Left ventricle myocardium inferior (tissue), 1 donor: ENCODE measurements at regions not wholly inside any gene's neighbourhood (a gene's known extent, or its start where the extent isn't known, plus 50 kb on each side); places are given as distances from the start of the nearest gene placed in this dataset.
"Not testable (repeated sequence)": the region's sequence is repeated elsewhere in the genome, so short reads cannot be mapped to it uniquely, and the experiment has no call there.

Experiments
- DNase-seq: peaks from one replicate; pipeline ENCODE4 v3.0.0-alpha.2; 2020
- H3K27ac ChIP-seq: fragments of 200-600 bp; replicated peaks from 2 replicates; pipeline ENCODE4 v1.8.0; 2021
- H3K27me3 ChIP-seq: fragments of 200-600 bp; 2 replicates; pipeline ENCODE4 v1.8.0; 2021; ENCODE audit warnings: low read depth
- H3K36me3 ChIP-seq: fragments of 200-600 bp; 2 replicates; pipeline ENCODE4 v1.8.0; 2021
- H3K4me1 ChIP-seq: fragments of 200-600 bp; 2 replicates; pipeline ENCODE4 v1.8.0; 2021
- H3K4me3 ChIP-seq: fragments of 200-600 bp; 2 replicates; pipeline ENCODE4 v1.8.0; 2021; ENCODE audit warnings: mild to moderate bottlenecking, moderate library complexity
- H3K9me3 ChIP-seq: fragments of 200-600 bp; replicated peaks from 2 replicates; pipeline ENCODE4 v1.8.0; 2021
- intact Hi-C: fragments of 100-400 bp; cut with micrococcal nuclease; formaldehyde crosslinking; loops from one replicate; pipeline ENCODE4 v1.11.0; 2022
- TF ChIP-seq, protein P1 (sequence below): fragments of 200-600 bp; IDR thresholded peaks from 2 replicates; pipeline ENCODE4 v1.8.0; 2021; ENCODE audit warnings: antibody characterized with exemption, mild to moderate bottlenecking, borderline replicate concordance
- donor health status: DM: no; HTN: yes; CAD: no; lungs with severe emphysema.

GRCh38 chr6:82467338-82467737 lies 103.7 kb downstream of the TPBG start:
- Histone ChIP-seq H3K4me1 (no peaks in the 10 kb centered on the region), H3K36me3 (no peaks in the 10 kb centered on the region), H3K27ac (no peak overlapping the region), H3K9me3 (peaks cover 29% of the 10 kb centered on the region), H3K27me3 (no peaks in the 10 kb centered on the region), H3K4me3 (no peak overlapping the region)
- TF ChIP-seq, protein P1, sequence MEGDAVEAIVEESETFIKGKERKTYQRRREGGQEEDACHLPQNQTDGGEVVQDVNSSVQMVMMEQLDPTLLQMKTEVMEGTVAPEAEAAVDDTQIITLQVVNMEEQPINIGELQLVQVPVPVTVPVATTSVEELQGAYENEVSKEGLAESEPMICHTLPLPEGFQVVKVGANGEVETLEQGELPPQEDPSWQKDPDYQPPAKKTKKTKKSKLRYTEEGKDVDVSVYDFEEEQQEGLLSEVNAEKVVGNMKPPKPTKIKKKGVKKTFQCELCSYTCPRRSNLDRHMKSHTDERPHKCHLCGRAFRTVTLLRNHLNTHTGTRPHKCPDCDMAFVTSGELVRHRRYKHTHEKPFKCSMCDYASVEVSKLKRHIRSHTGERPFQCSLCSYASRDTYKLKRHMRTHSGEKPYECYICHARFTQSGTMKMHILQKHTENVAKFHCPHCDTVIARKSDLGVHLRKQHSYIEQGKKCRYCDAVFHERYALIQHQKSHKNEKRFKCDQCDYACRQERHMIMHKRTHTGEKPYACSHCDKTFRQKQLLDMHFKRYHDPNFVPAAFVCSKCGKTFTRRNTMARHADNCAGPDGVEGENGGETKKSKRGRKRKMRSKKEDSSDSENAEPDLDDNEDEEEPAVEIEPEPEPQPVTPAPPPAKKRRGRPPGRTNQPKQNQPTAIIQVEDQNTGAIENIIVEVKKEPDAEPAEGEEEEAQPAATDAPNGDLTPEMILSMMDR, result no peak
- intact Hi-C loops, result no loop called here
- no peak for DNase-seq

DNA sequence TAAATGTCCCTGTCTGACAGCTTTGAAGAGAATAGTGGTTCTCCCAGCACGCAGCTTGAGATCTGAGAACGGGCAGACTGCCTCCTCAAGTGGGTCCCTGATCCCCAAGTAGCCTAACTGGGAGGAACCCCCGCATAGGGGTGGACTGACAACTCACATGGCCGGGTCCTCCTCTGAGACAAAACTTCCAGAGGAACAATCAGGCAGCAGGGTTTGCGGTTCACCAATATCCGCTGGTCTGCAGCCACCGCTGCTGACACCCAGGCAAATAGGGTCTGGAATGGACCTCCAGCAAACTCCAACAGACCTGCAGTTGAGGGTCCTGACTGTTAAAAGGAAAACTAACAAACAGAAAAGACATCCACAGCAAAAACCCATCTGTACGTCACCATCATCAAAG lies 106.5 kb downstream of the TPBG start:
- H3K4me1 ChIP-seq, H3K4me3 ChIP-seq, intact Hi-C loops, DNase-seq, H3K36me3 ChIP-seq, H3K27me3 ChIP-seq, H3K27ac ChIP-seq: not testable (repeated sequence)
- peaks cover 29% of the 10 kb centered on the region for H3K9me3 ChIP-seq

DNA sequence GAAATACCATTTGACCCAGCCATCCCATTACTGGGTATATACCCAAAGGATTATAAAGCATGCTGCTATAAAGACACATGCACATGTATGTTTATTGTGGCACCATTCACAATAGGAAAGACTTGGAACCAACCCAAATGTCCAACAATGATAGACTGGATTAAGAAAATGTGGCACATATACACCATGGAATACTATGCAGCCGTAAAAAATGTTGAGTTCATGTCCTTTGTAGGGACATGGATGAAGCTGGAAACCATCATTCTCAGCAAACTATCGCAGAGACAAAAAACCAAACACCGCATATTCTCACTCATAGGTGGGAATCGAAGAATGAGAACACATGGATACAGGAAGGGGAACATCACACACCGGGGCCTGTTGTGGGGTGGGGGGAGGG lies 111.5 kb downstream of the TPBG start:
- intact Hi-C loops, H3K4me3 ChIP-seq, H3K27ac ChIP-seq, DNase-seq, H3K9me3 ChIP-seq, H3K4me1 ChIP-seq, H3K36me3 ChIP-seq, H3K27me3 ChIP-seq: not testable (repeated sequence)

GRCh38 chr6:82484001-82484400 lies 120.4 kb downstream of the TPBG start:
- no peaks in the 10 kb centered on the region for H3K36me3 ChIP-seq
- H3K4me3 ChIP-seq, result no peak overlapping the region
- intact Hi-C loops, result no loop called here

GRCh38 chr6:82484737-82485626 lies 121.4 kb downstream of the TPBG start:
- H3K36me3 ChIP-seq, result no peaks in the 10 kb centered on the region
- no peak for DNase-seq
- no peak overlapping the region for H3K27ac ChIP-seq
- peaks cover 58% of the 10 kb centered on the region for H3K9me3 ChIP-seq
- TF ChIP-seq, protein P1, result no peak
- H3K27me3 ChIP-seq, result no peaks in the 10 kb centered on the region
- H3K4me3 ChIP-seq, result no peak overlapping the region
- H3K4me1 ChIP-seq, result no peaks in the 10 kb centered on the region
- intact Hi-C loops, result no loop called here

More at GRCh38 chr6:82484001-82484400, 120.4 kb downstream of the TPBG start:
- H3K9me3 ChIP-seq, result peaks cover 48% of the 10 kb centered on the region
- TF ChIP-seq, protein P1, result no peak
- H3K27me3 ChIP-seq, result no peaks in the 10 kb centered on the region
- no peaks in the 10 kb centered on the region for H3K4me1 ChIP-seq
- H3K27ac ChIP-seq, result no peak overlapping the region
- no peak for DNase-seq

DNA sequence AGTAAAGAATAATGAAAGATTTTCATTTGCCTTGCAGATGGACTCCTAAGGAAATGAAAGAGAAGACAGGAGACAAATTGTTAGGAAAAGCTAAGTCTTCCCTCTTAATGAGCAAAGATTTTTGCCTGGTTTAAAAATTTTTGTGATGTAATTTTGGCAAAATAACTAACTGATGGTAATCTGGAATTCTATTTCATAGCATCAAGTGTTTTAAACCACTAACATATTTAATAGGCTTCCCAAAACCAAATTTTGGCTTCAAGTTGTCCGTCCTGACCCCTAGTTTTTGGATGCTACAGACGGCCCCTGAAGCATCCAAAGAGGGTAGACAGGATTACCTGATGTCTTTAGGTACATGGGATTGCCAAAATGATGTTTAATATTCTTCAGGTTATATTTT lies 124.3 kb downstream of the TPBG start:
- TF ChIP-seq, protein P1, result no peak
- Histone ChIP-seq H3K27me3 (no peaks in the 10 kb centered on the region), H3K4me1 (no peaks in the 10 kb centered on the region), H3K9me3 (peaks cover 66% of the 10 kb centered on the region), H3K4me3 (no peak overlapping the region), H3K36me3 (no peaks in the 10 kb centered on the region), H3K27ac (no peak overlapping the region)
- no peak for DNase-seq
- intact Hi-C loops, result no loop called here
